SK-N-SH (cell line): ENCODE measurements at regions not wholly inside any gene's neighbourhood (a gene's known extent, or its start where the extent isn't known, plus 50 kb on each side); places are given as distances from the start of the nearest gene placed in this dataset.

Source experiments
- CTCF ChIP-seq: fragments of 200-600 bp; sonication (generic); IDR thresholded peaks from 2 replicates; pipeline ENCODE4 v1.6.1; 2017; ENCODE audit warnings: antibody characterized with exemption, mild to moderate bottlenecking, moderate library complexity
- EP300 ChIP-seq, 2 experiments: IDR thresholded peaks; 2 replicates each; pipeline versions ENCODE4 v1.4.0 to v1.6.1; 2012; ENCODE audit warnings: borderline replicate concordance in 1 of 2, low read depth in 1 of 2, low read length in 1 of 2
- JUND ChIP-seq: IDR thresholded peaks from 2 replicates; pipeline ENCODE4 v1.4.0; 2012
- MXI1 ChIP-seq: IDR thresholded peaks from 2 replicates; pipeline ENCODE4 v1.6.1; 2012; ENCODE audit warnings: mild to moderate bottlenecking, low read depth, low read length, improper control_type of control experiment
- POLR2AphosphoS5 ChIP-seq: IDR thresholded peaks from 2 replicates; pipeline ENCODE4 v1.6.1; 2012; ENCODE audit warnings: low read depth, low read length
- RCOR1 ChIP-seq: fragments of 150-350 bp; IDR thresholded peaks from 2 replicates; pipeline ENCODE4 v1.6.1; 2017; ENCODE audit warnings: antibody characterized with exemption, low read length
- ZBTB33 ChIP-seq: IDR thresholded peaks from 2 replicates; pipeline ENCODE4 v1.4.0; 2012; ENCODE audit warnings: low read depth, borderline replicate concordance

GRCh38 chr6:4649728-4650127 is 126.5 kb upstream of the CDYL start:
- TF ChIP-seq RCOR1 (no peak), POLR2AphosphoS5 (no peak), ZBTB33 (no peak), JUND (no peak), CTCF (no peak), MXI1 (no peak), EP300 (IDR thresholded peaks at IDR 0.05; ENCODE audit: borderline replicate concordance in 1 of 2, low read depth in 1 of 2, low read length in 1 of 2) (no peak)
